Activated CD4-positive, alpha-beta T cell treated with anti-CD3 and anti-CD28 coated beads for 24 hours (primary cell): ENCODE measurements at regions not wholly inside any gene's neighbourhood (a gene's known extent, or its start where the extent isn't known, plus 50 kb on each side); places are given as distances from the start of the nearest gene placed in this dataset.
"Not testable (repeated sequence)": the region's sequence is repeated elsewhere in the genome, so short reads cannot be mapped to it uniquely, and the experiment has no call there.

ENCODE experiments used
- DNase-seq, 2 donors: peaks; one replicate each; pipeline ENCODE4 v3.0.0-alpha.2; 2020; ENCODE audit warnings: low read depth in 2 of 2

GRCh38 chr12:4822572-4822971 is 87.1 kb upstream of the KCNA1 start:
- no peak for DNase-seq

- no peak for DNase-seq
Measured at GRCh38 chr12:4824380-4824779, 85.3 kb upstream of the KCNA1 start.

GRCh38 chr12:4825011-4825858 is 84.5 kb upstream of the KCNA1 start:
- no peak for DNase-seq

- no peak for DNase-seq
Measured at GRCh38 chr12:4826909-4827308, 82.8 kb upstream of the KCNA1 start.

- DNase-seq, result no peak
Measured at GRCh38 chr12:4828176-4828575, 81.5 kb upstream of the KCNA1 start.

- no peak for DNase-seq
Measured at GRCh38 chr12:4829161-4829792, 80.4 kb upstream of the KCNA1 start.

GRCh38 chr12:4829793-4830162 is 79.9 kb upstream of the KCNA1 start:
- no peak for DNase-seq

GRCh38 chr12:4830556-4831210 is 79.0 kb upstream of the KCNA1 start:
- DNase-seq, result no peak

GRCh38 chr12:4833053-4833452 is 76.7 kb upstream of the KCNA1 start:
- DNase-seq, result no peak

- DNase-seq, result no peak
Measured at GRCh38 chr12:4833524-4833923, 76.2 kb upstream of the KCNA1 start.

GRCh38 chr12:4842401-4842800 is 67.3 kb upstream of the KCNA1 start:
- DNase-seq, result not testable (repeated sequence)

GRCh38 chr12:4843907-4844306 is 65.8 kb upstream of the KCNA1 start:
- DNase-seq, result no peak

- no peak for DNase-seq
Measured at GRCh38 chr12:4847713-4848112, 62.0 kb upstream of the KCNA1 start.

GRCh38 chr12:4849115-4849541 is 60.6 kb upstream of the KCNA1 start:
- no peak for DNase-seq

GRCh38 chr12:4849795-4850345 is 59.8 kb upstream of the KCNA1 start:
- no peak for DNase-seq

GRCh38 chr12:4850857-4851380 is 58.8 kb upstream of the KCNA1 start:
- DNase-seq, result no peak

GRCh38 chr12:4852308-4852707 is 57.4 kb upstream of the KCNA1 start:
- DNase-seq, result no peak

GRCh38 chr12:4852911-4853310 is 56.8 kb upstream of the KCNA1 start:
- DNase-seq, result no peak

GRCh38 chr12:4855121-4855924 is 54.4 kb upstream of the KCNA1 start:
- peak in 1 of 2 donors; percentile 23 for DNase-seq

- DNase-seq, result no peak
Measured at GRCh38 chr12:4856596-4856995, 53.1 kb upstream of the KCNA1 start.
